ENCODE measurements at regions not wholly inside any gene's neighbourhood (a gene's known extent, or its start where the extent isn't known, plus 50 kb on each side); places are given as distances from the start of the nearest gene placed in this dataset.

- TF ChIP-seq, protein P1, sequence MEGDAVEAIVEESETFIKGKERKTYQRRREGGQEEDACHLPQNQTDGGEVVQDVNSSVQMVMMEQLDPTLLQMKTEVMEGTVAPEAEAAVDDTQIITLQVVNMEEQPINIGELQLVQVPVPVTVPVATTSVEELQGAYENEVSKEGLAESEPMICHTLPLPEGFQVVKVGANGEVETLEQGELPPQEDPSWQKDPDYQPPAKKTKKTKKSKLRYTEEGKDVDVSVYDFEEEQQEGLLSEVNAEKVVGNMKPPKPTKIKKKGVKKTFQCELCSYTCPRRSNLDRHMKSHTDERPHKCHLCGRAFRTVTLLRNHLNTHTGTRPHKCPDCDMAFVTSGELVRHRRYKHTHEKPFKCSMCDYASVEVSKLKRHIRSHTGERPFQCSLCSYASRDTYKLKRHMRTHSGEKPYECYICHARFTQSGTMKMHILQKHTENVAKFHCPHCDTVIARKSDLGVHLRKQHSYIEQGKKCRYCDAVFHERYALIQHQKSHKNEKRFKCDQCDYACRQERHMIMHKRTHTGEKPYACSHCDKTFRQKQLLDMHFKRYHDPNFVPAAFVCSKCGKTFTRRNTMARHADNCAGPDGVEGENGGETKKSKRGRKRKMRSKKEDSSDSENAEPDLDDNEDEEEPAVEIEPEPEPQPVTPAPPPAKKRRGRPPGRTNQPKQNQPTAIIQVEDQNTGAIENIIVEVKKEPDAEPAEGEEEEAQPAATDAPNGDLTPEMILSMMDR (IDR thresholded peaks at IDR 0.05) = no peak
- H3K9me3 ChIP-seq = no peaks in the 10 kb centered on the region
- H3K4me3 ChIP-seq = no peak overlapping the region
- peaks cover 0 to 13% of the 10 kb centered on the region in 2 donors for H3K4me1 ChIP-seq
- H3K36me3 ChIP-seq = no peaks in the 10 kb centered on the region
- H3K27ac ChIP-seq = no peak overlapping the region
- DNase-seq (ENCODE audit: low spot score) = no peak
- H3K27me3 ChIP-seq = no peaks in the 10 kb centered on the region
Observed at GRCh38 chr13:74023484-74023883, 110.7 kb downstream of the KLF12 start.

- Histone ChIP-seq H3K4me3 (no peak overlapping the region), H3K36me3 (no peaks in the 10 kb centered on the region), H3K4me1 (peaks cover 0 to 6% of the 10 kb centered on the region in 2 donors), H3K27ac (no peak overlapping the region), H3K9me3 (no peaks in the 10 kb centered on the region), H3K27me3 (no peaks in the 10 kb centered on the region)
- no peak for DNase-seq (ENCODE audit: low spot score)
- TF ChIP-seq, protein P1 (IDR thresholded peaks at IDR 0.05) = no peak
Observed at GRCh38 chr13:74021505-74021904, 112.7 kb downstream of the KLF12 start.

DNA sequence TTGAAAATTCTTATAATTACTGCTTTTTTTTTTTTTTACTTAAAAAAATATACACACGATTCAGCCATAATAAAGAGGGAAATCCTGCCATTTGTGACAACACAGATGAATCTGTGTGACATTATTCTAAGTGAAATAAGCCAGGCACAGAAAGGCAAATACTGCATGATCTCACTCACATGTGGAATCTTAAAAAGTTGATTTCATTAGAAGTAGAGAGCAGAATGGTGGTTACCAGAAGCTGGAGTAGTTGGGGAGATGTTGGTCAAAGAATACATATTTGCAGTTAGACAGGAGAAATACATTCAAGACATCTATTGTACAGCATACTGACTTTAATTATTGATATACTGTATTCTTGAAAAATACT is 116.2 kb downstream of the KLF12 start:
- H3K36me3 ChIP-seq = no peaks in the 10 kb centered on the region
- DNase-seq (ENCODE audit: low spot score) = no peak
- peaks cover 0 to 6% of the 10 kb centered on the region in 2 donors for H3K4me1 ChIP-seq
- H3K4me3 ChIP-seq = no peak overlapping the region
- TF ChIP-seq, protein P1 (IDR thresholded peaks at IDR 0.05) = no peak
- no peak overlapping the region for H3K27ac ChIP-seq
- no peaks in the 10 kb centered on the region for H3K9me3 ChIP-seq
- no peaks in the 10 kb centered on the region for H3K27me3 ChIP-seq

- Histone ChIP-seq H3K9me3 (no peaks in the 10 kb centered on the region), H3K27ac (no peak overlapping the region), H3K27me3 (no peaks in the 10 kb centered on the region), H3K4me3 (no peak overlapping the region), H3K36me3 (no peaks in the 10 kb centered on the region), H3K4me1 (peaks cover 0 to 6% of the 10 kb centered on the region in 2 donors)
- no peak for DNase-seq (ENCODE audit: low spot score)
- TF ChIP-seq, protein P1 (IDR thresholded peaks at IDR 0.05) = no peak
Observed at GRCh38 chr13:74017301-74018061, 116.7 kb downstream of the KLF12 start.

DNA sequence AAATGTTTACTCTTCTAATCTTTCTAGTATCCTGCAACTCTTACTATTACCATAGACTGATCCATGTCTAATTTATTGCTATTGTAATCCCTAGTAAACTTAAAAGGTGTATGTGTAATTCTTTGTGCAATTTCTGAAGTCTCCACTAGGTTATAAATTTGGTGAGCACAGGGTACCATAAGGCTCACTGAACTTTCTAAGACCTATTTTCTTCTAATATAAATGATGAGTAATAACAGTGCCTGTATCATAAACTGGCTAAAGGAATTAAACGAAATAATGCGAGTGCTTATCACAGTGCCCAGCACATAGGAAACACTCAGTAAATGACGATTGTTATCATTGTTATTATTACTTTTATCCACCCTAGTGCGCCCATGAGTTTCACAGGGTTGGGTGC is 119.1 kb downstream of the KLF12 start:
- no peak for DNase-seq (ENCODE audit: low spot score)
- Histone ChIP-seq H3K4me3 (no peak overlapping the region), H3K4me1 (peaks cover 0 to 6% of the 10 kb centered on the region in 2 donors), H3K36me3 (no peaks in the 10 kb centered on the region), H3K27ac (no peak overlapping the region), H3K27me3 (no peaks in the 10 kb centered on the region), H3K9me3 (no peaks in the 10 kb centered on the region)
- TF ChIP-seq, protein P1 (IDR thresholded peaks at IDR 0.05) = no peak

All from right atrium auricular region (tissue), 2 donors.